Heart left ventricle (tissue), 16 donors: ENCODE measurements at regions not wholly inside any gene's neighbourhood (a gene's known extent, or its start where the extent isn't known, plus 50 kb on each side); places are given as distances from the start of the nearest gene placed in this dataset.

ENCODE experiments used
- ATAC-seq, 4 donors: fragments of 200-7000 bp; cut with Tn5 transposase; one replicate each; pipeline ENCODE4 v1.9.1; 2020 to 2022; ENCODE audit warnings: moderate library complexity in 4 of 4, mild to moderate bottlenecking in 3 of 4, moderate number of reproducible peaks in 1 of 4
- DNase-seq, 5 donors: peaks; one replicate each; pipeline ENCODE4 v3.0.0-alpha.2; 2020
- H3K27ac ChIP-seq, 12 donors: fragments of 200-600 bp; sonication (generic) in 4 of 12; one replicate each; pipeline versions ENCODE4 v1.5.0 to v1.8.0; 2016 to 2022; ENCODE audit warnings: mild to moderate bottlenecking in 2 of 12
- H3K27me3 ChIP-seq, 9 donors: fragments of 200-600 bp; sonication (generic) in 2 of 9; one replicate each; pipeline versions ENCODE4 v1.5.1 to v1.8.0; 2016 to 2022; ENCODE audit warnings: mild to moderate bottlenecking in 3 of 9
- H3K36me3 ChIP-seq, 9 donors: fragments of 200-600 bp; sonication (generic) in 2 of 9; one replicate each; pipeline versions ENCODE4 v1.5.0 to v1.8.0; 2018 to 2022; ENCODE audit warnings: mild to moderate bottlenecking in 2 of 9
- H3K4me1 ChIP-seq, 12 donors: fragments of 200-600 bp; sonication (generic) in 4 of 12; one replicate each; pipeline versions ENCODE4 v1.5.0 to v1.8.0; 2016 to 2022; ENCODE audit warnings: mild to moderate bottlenecking in 3 of 12
- H3K4me3 ChIP-seq, 12 donors: fragments of 200-600 bp; sonication (generic) in 4 of 12; one replicate each; pipeline versions ENCODE4 v1.5.0 to v1.8.0; 2017 to 2022; ENCODE audit warnings: mild to moderate bottlenecking in 9 of 12, moderate library complexity in 4 of 12
- H3K9me3 ChIP-seq, 12 donors: fragments of 200-600 bp; sonication (generic) in 4 of 12; one replicate each; pipeline versions ENCODE4 v1.5.0 to v1.8.0; 2016 to 2022; ENCODE audit warnings: mild to moderate bottlenecking in 1 of 12
- CTCF ChIP-seq, 12 donors: fragments of 200-600 bp; sonication (generic) in 4 of 12; IDR thresholded peaks; one replicate each; pipeline versions ENCODE4 v1.5.0 to v1.8.0; 2018 to 2022; ENCODE audit warnings: antibody characterized with exemption in 12 of 12, mild to moderate bottlenecking in 5 of 12
- POLR2A ChIP-seq, 2 donors: fragments of 450-650 bp; IDR thresholded peaks; one replicate each; pipeline ENCODE4 v1.6.1; 2017; ENCODE audit warnings: antibody characterized with exemption in 2 of 2, mild to moderate bottlenecking in 2 of 2, moderate library complexity in 2 of 2
- WGBS, 4 donors: extraction: QIAGEN DNeasy Blood & Tissue Kit in 2 of 4; methylation state at CpG; one replicate each; pipeline versions ENCODE4 v1.1.5 to v1.1.7; 2013 to 2018; 5-methylcytosine and 5-hydroxymethylcytosine counted together
- intact Hi-C, 10 donors: fragments of 100-400 bp; cut with DNase I; formaldehyde crosslinking; loops; one replicate each; pipeline versions ENCODE4 v1.11.1 to v1.14.2; 2022
- donor health status: ischemic (EF 13 %, LVEDD 7.1; RV severe dilation, severe dysfunction).
- donor health status: healthy with polysubstance abuse.
- donor health status: DM: no; HTN: yes; CAD: no.
- donor health status: DM: no; HTN: no; CAD: no.
- donor health status: ischemic (EF 25% LVEDD 6.9; RV normal size, moderate dysfunction).
- donor health status: ischemic (EF 25% LVEDD 5.7; RV mildly dilated, moderate dysfunction).
- donor health status: healthy.
- donor health status: DM: yes; HTN: yes; CAD: no.
- donor health status: ischemic (EF 35%, LVEDD 5.7; RV mildly dilated, moderate dysfunction).
- donor health status: nonischemic (EF 11% LVEDD 7.7; RV severe dilation, severe dysfunction).
- donor health status: DM: yes; HTN: yes; CAD: no.
- donor health status: PGD.
- donor health status: ischemic (EF 29% LVEDD 5.4; RV normal size, mild dysfunction).
- donor health status: nonischemic (EF 23%, LVEDD 6.1; RV moderate dilation, normal function).

GRCh38 chr5:101600614-101601013 lies 695.5 kb downstream of the SLCO4C1 start:
- Histone ChIP-seq H3K9me3 (peaks cover 0 to 16% (median 5%) of the 10 kb centered on the region in 12 donors), H3K27ac (no peak overlapping the region), H3K4me1 (no peaks in the 10 kb centered on the region), H3K36me3 (no peaks in the 10 kb centered on the region), H3K4me3 (no peak overlapping the region), H3K27me3 (no peaks in the 10 kb centered on the region)
- ATAC-seq, result no peak
- intact Hi-C loops, result no loop called here
- WGBS, 4 donors, result 88 to 94% (median 94%) methylated on average over 1 of the region's 1 CpG
- DNase-seq, result no peak
- no peak for TF ChIP-seq CTCF (IDR thresholded peaks at IDR 0.05)
- no peak for TF ChIP-seq POLR2A (IDR thresholded peaks at IDR 0.05)

- H3K27ac ChIP-seq, result no peak overlapping the region
- DNase-seq (no peak), ATAC-seq (no peak)
- no peaks in the 10 kb centered on the region for H3K27me3 ChIP-seq
- intact Hi-C loops, result no loop called here
- H3K4me3 ChIP-seq, result no peak overlapping the region
- 14 to 40% (median 22%) methylated on average over 1 of the region's 1 CpG for WGBS, 4 donors
- H3K36me3 ChIP-seq, result no peaks in the 10 kb centered on the region
- peaks cover 0 to 10% (median under 1%) of the 10 kb centered on the region in 12 donors for H3K9me3 ChIP-seq
- TF ChIP-seq CTCF (IDR thresholded peaks at IDR 0.05), result peak in 2 of 12 donors; percentile 11 to 13
- no peak for TF ChIP-seq POLR2A (IDR thresholded peaks at IDR 0.05)
- no peaks in the 10 kb centered on the region for H3K4me1 ChIP-seq
Observed at GRCh38 chr5:101590384-101590783, 687.3 kb upstream of the ST8SIA4 start.

- Histone ChIP-seq H3K4me1 (no peaks in the 10 kb centered on the region), H3K4me3 (no peak overlapping the region), H3K27ac (no peak overlapping the region), H3K27me3 (no peaks in the 10 kb centered on the region), H3K36me3 (no peaks in the 10 kb centered on the region), H3K9me3 (peaks cover 0 to 6% (median 0%) of the 10 kb centered on the region in 12 donors)
- WGBS, 4 donors, result 56 to 67% (median 62%) methylated on average over 1 of the region's 1 CpG
- no peak for DNase-seq
- ATAC-seq, result no peak
- TF ChIP-seq CTCF (IDR thresholded peaks at IDR 0.05) (no peak), POLR2A (IDR thresholded peaks at IDR 0.05) (no peak)
- intact Hi-C loops, result loop anchor here in 1 of 10 donors (10.0 kb wide), 1 partner anchor 1261 kb away; no protein-coding TSS in a partner anchor
Observed at GRCh38 chr5:101585366-101585765, 682.3 kb upstream of the ST8SIA4 start.

- TF ChIP-seq POLR2A (IDR thresholded peaks at IDR 0.05) (no peak), CTCF (IDR thresholded peaks at IDR 0.05) (no peak)
- ATAC-seq, result no peak
- no peak overlapping the region for H3K27ac ChIP-seq
- WGBS, 4 donors, result 92 to 96% (median 92%) methylated on average over 3 of the region's 3 CpGs
- no peak for DNase-seq
- no peaks in the 10 kb centered on the region for H3K36me3 ChIP-seq
- no peaks in the 10 kb centered on the region for H3K27me3 ChIP-seq
- peaks cover 0 to 6% (median 0%) of the 10 kb centered on the region in 12 donors for H3K9me3 ChIP-seq
- no peak overlapping the region for H3K4me3 ChIP-seq
- intact Hi-C loops, result loop anchor here in 1 of 10 donors (10.0 kb wide), 1 partner anchor 1256 kb away; no protein-coding TSS in a partner anchor
- no peaks in the 10 kb centered on the region for H3K4me1 ChIP-seq
Observed at GRCh38 chr5:101580591-101580990, 677.5 kb upstream of the ST8SIA4 start.
